ENCODE measurements at regions not wholly inside any gene's neighbourhood (a gene's known extent, or its start where the extent isn't known, plus 50 kb on each side); places are given as distances from the start of the nearest gene placed in this dataset.

DNA sequence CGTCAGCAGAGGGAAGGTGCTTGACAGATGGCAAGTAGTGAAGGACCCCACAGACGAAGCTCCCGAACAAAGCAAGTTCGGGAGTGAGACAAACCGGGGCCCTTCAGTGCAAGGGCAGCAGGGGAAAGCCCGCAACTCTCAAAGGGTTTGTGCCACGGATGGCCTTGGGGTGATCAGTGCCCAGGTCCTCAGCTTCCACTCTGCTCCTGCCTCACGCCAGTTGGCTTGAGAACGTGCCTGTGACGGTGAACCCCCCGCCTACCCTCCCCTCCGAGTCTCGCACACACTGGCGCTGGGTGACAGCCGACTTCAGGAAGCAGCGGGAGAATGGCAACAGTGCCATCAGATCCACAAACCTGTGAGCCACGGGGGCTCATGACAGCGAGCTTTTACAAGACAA, 56.8 kb upstream of the SALL3 start:
- H3K9ac ChIP-seq (ENCODE audit: low read length) = no peak overlapping the region
- no peak overlapping the region for H3K14ac ChIP-seq (ENCODE audit: low read length in 2 of 2)
- peaks cover 4% of the 10 kb centered on the region for H3K9me3 ChIP-seq (ENCODE audit: control insufficient read depth, low read length)
- H4K91ac ChIP-seq (ENCODE audit: low read length) = no peak overlapping the region
- DNase-seq = no peak
- no peak overlapping the region for H3K18ac ChIP-seq (ENCODE audit: low read depth in 1 of 2, low read length in 2 of 2)
- H3K79me1 ChIP-seq (replicated peaks; ENCODE audit: low read length, poor library complexity, severe bottlenecking) = no peaks in the 10 kb centered on the region
- 82% methylated on average over 18 of the region's 18 CpGs for WGBS
- no peak overlapping the region for H3K4me2 ChIP-seq (ENCODE audit: low read length, poor library complexity, severe bottlenecking)
- no peak overlapping the region for H2AK5ac ChIP-seq (ENCODE audit: low read length, severe bottlenecking)
- H3K4me1 ChIP-seq (ENCODE audit: control insufficient read depth, insufficient read depth, low read depth, low read length) = peaks cover 3% of the 10 kb centered on the region
- no peak overlapping the region for H2AFZ ChIP-seq (ENCODE audit: low read depth, low read length)
- no peak overlapping the region for H4K8ac ChIP-seq (ENCODE audit: low read length)
- no peak overlapping the region for H3K27ac ChIP-seq (ENCODE audit: low read length, poor library complexity, severe bottlenecking)
- H2BK5ac ChIP-seq (ENCODE audit: low read depth, low read length, poor library complexity, severe bottlenecking) = no peak overlapping the region
- no peak overlapping the region for H2BK120ac ChIP-seq (ENCODE audit: low read depth, low read length)
- no peaks in the 10 kb centered on the region for H3K27me3 ChIP-seq (ENCODE audit: control insufficient read depth in 1 of 2, insufficient read depth in 1 of 2, low read length in 2 of 2)
- H3K4me3 ChIP-seq (ENCODE audit: insufficient read depth in 1 of 2, low read depth in 1 of 2, low read length in 2 of 2) = no peak overlapping the region
- no peaks in the 10 kb centered on the region for H3K36me3 ChIP-seq (ENCODE audit: control insufficient read depth in 1 of 2, insufficient read depth in 2 of 2, low read depth in 1 of 2, low read length in 2 of 2)
- no peak overlapping the region for H3K23ac ChIP-seq (ENCODE audit: low read length in 2 of 2)
- H2BK12ac ChIP-seq (ENCODE audit: low read length in 2 of 2) = no peak overlapping the region
- no peak overlapping the region for H3K4ac ChIP-seq (ENCODE audit: low read depth in 1 of 2, low read length in 2 of 2)
- H2BK15ac ChIP-seq (ENCODE audit: low read depth, poor library complexity, severe bottlenecking) = no peak overlapping the region

DNA sequence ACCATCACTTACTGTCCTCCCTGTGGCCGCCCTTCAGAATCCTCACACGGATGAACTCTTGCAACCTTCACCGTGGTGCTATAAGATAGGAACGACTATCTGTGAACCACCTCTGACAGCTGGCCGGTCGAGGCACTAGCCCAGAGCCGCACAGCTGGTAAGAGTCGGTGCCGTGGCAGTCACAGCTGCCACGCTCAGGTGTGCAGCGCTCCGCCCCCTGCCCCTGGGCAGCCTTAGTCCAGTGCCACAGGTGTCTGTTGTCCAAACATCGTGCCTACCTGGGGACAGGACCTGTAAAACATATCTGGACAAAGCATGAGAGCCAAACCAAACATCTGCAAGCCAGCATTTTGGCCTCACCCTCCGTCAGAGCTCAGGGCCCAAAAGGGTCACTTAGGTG, 55.3 kb upstream of the SALL3 start:
- 86% methylated on average over 14 of the region's 14 CpGs for WGBS
- no peaks in the 10 kb centered on the region for H3K27me3 ChIP-seq (ENCODE audit: control insufficient read depth in 1 of 2, insufficient read depth in 1 of 2, low read length in 2 of 2)
- H3K4me1 ChIP-seq (ENCODE audit: control insufficient read depth, insufficient read depth, low read depth, low read length) = peaks cover 3% of the 10 kb centered on the region
- no peak overlapping the region for H3K4ac ChIP-seq (ENCODE audit: low read depth in 1 of 2, low read length in 2 of 2)
- no peak overlapping the region for H2AFZ ChIP-seq (ENCODE audit: low read depth, low read length)
- no peak overlapping the region for H3K23ac ChIP-seq (ENCODE audit: low read length in 2 of 2)
- H2BK5ac ChIP-seq (ENCODE audit: low read depth, low read length, poor library complexity, severe bottlenecking) = no peak overlapping the region
- H4K8ac ChIP-seq (ENCODE audit: low read length) = no peak overlapping the region
- H4K91ac ChIP-seq (ENCODE audit: low read length) = no peak overlapping the region
- H3K4me3 ChIP-seq (ENCODE audit: insufficient read depth in 1 of 2, low read depth in 1 of 2, low read length in 2 of 2) = no peak overlapping the region
- no peak overlapping the region for H2BK15ac ChIP-seq (ENCODE audit: low read depth, poor library complexity, severe bottlenecking)
- H3K4me2 ChIP-seq (ENCODE audit: low read length, poor library complexity, severe bottlenecking) = no peak overlapping the region
- no peak overlapping the region for H3K27ac ChIP-seq (ENCODE audit: low read length, poor library complexity, severe bottlenecking)
- no peak overlapping the region for H2AK5ac ChIP-seq (ENCODE audit: low read length, severe bottlenecking)
- H2BK12ac ChIP-seq (ENCODE audit: low read length in 2 of 2) = no peak overlapping the region
- DNase-seq = no peak
- no peaks in the 10 kb centered on the region for H3K36me3 ChIP-seq (ENCODE audit: control insufficient read depth in 1 of 2, insufficient read depth in 2 of 2, low read depth in 1 of 2, low read length in 2 of 2)
- peaks cover 4% of the 10 kb centered on the region for H3K9me3 ChIP-seq (ENCODE audit: control insufficient read depth, low read length)
- no peak overlapping the region for H3K9ac ChIP-seq (ENCODE audit: low read length)
- H2BK120ac ChIP-seq (ENCODE audit: low read depth, low read length) = no peak overlapping the region
- no peak overlapping the region for H3K14ac ChIP-seq (ENCODE audit: low read length in 2 of 2)
- no peaks in the 10 kb centered on the region for H3K79me1 ChIP-seq (replicated peaks; ENCODE audit: low read length, poor library complexity, severe bottlenecking)
- H3K18ac ChIP-seq (ENCODE audit: low read depth in 1 of 2, low read length in 2 of 2) = no peak overlapping the region

DNA sequence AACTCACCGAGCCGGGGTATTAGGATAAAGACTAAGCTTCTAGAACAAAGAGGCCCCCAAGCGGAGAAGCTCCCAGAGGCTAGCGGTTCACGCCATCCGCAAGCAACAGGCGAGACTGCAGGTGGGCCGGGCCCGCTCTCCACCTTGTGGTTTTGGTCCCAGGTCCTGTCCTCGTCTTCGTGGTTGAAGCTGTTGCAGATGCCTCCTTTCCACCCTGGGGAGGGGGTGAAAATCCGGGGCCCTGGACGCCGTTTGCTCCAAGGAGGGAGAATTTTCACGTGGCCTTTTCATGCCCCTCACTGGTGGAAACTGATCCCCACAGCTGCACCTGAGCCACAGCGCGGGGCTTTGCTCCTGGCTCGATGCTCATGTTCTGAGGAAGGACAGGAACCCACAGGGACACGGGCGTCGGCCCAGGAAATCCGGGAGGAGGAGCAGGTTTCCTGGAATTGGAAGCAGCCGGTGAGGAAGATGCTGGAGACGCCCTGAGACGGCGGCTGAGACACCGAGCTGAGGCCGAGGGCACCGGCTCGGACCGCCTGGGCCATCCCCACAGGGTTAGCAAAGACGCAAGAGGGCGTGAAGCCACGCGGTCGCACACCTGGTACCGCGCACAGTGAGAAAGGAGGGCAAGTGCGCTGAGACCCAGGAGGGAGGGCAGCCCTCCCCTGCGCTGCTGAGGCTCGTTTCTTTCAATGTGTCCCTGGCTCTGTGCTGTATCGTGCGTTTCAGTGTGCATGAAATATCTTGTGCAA, 54.7 kb upstream of the SALL3 start:
- Histone ChIP-seq H4K8ac (ENCODE audit: low read length) (no peak overlapping the region), H3K4me3 (ENCODE audit: insufficient read depth in 1 of 2, low read depth in 1 of 2, low read length in 2 of 2) (no peak overlapping the region), H3K4ac (ENCODE audit: low read depth in 1 of 2, low read length in 2 of 2) (no peak overlapping the region), H3K9me3 (ENCODE audit: control insufficient read depth, low read length) (peaks cover 4% of the 10 kb centered on the region), H2BK120ac (ENCODE audit: low read depth, low read length) (no peak overlapping the region), H2BK15ac (ENCODE audit: low read depth, poor library complexity, severe bottlenecking) (no peak overlapping the region), H3K23ac (ENCODE audit: low read length in 2 of 2) (no peak overlapping the region), H3K27ac (ENCODE audit: low read length, poor library complexity, severe bottlenecking) (no peak overlapping the region), H2BK5ac (ENCODE audit: low read depth, low read length, poor library complexity, severe bottlenecking) (no peak overlapping the region), H2AK5ac (ENCODE audit: low read length, severe bottlenecking) (no peak overlapping the region), H3K36me3 (ENCODE audit: control insufficient read depth in 1 of 2, insufficient read depth in 2 of 2, low read depth in 1 of 2, low read length in 2 of 2) (no peaks in the 10 kb centered on the region), H3K4me1 (ENCODE audit: control insufficient read depth, insufficient read depth, low read depth, low read length) (peaks cover 3% of the 10 kb centered on the region), H2BK12ac (ENCODE audit: low read length in 2 of 2) (no peak overlapping the region), H3K14ac (ENCODE audit: low read length in 2 of 2) (no peak overlapping the region), H2AFZ (ENCODE audit: low read depth, low read length) (no peak overlapping the region), H4K91ac (ENCODE audit: low read length) (no peak overlapping the region), H3K4me2 (ENCODE audit: low read length, poor library complexity, severe bottlenecking) (no peak overlapping the region), H3K79me1 (replicated peaks; ENCODE audit: low read length, poor library complexity, severe bottlenecking) (no peaks in the 10 kb centered on the region), H3K9ac (ENCODE audit: low read length) (no peak overlapping the region), H3K27me3 (ENCODE audit: control insufficient read depth in 1 of 2, insufficient read depth in 1 of 2, low read length in 2 of 2) (no peaks in the 10 kb centered on the region), H3K18ac (ENCODE audit: low read depth in 1 of 2, low read length in 2 of 2) (no peak overlapping the region)
- 90% methylated on average over 43 of the region's 43 CpGs for WGBS
- DNase-seq = no peak

DNA sequence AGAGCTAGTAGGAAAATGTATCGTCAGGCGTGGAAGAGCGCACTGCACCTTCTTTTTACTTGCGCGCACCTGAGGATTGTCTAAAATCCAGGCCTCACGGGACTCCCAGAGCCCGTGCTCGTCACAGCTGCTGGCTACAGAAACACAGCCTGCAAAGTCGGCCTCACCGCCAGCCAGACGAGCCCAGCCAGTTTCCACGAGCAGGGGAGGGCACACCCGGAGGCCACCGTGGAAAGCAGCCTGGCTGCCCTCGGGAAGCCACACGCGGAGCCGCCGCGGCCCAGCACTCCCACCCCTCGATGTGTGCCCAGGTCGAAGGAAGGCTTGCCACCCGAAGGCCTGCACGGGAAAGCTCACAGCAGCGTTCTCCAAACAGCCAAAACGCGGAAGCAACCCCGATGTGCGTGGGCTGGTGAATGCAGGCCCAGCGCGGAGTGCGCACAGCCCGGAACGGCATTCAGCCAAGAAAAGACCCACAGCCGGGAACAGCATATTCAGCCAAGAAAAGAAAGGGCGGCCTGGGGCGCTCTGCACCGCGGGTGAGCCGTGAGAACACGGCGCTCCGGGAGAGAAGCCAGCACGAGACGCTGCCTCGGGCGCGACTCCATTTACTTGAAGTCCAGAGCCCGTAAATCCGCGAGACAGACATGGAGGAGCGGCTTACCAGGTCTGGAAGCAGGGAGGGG, 53.9 kb upstream of the SALL3 start:
- H2BK120ac ChIP-seq (ENCODE audit: low read depth, low read length) = no peak overlapping the region
- no peak overlapping the region for H3K14ac ChIP-seq (ENCODE audit: low read length in 2 of 2)
- no peak overlapping the region for H2BK12ac ChIP-seq (ENCODE audit: low read length in 2 of 2)
- H3K23ac ChIP-seq (ENCODE audit: low read length in 2 of 2) = no peak overlapping the region
- H3K4me1 ChIP-seq (ENCODE audit: control insufficient read depth, insufficient read depth, low read depth, low read length) = peaks cover 2% of the 10 kb centered on the region
- no peak overlapping the region for H2BK5ac ChIP-seq (ENCODE audit: low read depth, low read length, poor library complexity, severe bottlenecking)
- H3K4me3 ChIP-seq (ENCODE audit: insufficient read depth in 1 of 2, low read depth in 1 of 2, low read length in 2 of 2) = no peak overlapping the region
- no peak overlapping the region for H3K4me2 ChIP-seq (ENCODE audit: low read length, poor library complexity, severe bottlenecking)
- WGBS = 92% methylated on average over 52 of the region's 52 CpGs
- H3K4ac ChIP-seq (ENCODE audit: low read depth in 1 of 2, low read length in 2 of 2) = no peak overlapping the region
- no peak overlapping the region for H2BK15ac ChIP-seq (ENCODE audit: low read depth, poor library complexity, severe bottlenecking)
- H2AFZ ChIP-seq (ENCODE audit: low read depth, low read length) = no peak overlapping the region
- no peak for DNase-seq
- H3K9ac ChIP-seq (ENCODE audit: low read length) = no peak overlapping the region
- no peak overlapping the region for H3K18ac ChIP-seq (ENCODE audit: low read depth in 1 of 2, low read length in 2 of 2)
- H3K36me3 ChIP-seq (ENCODE audit: control insufficient read depth in 1 of 2, insufficient read depth in 2 of 2, low read depth in 1 of 2, low read length in 2 of 2) = no peaks in the 10 kb centered on the region
- H3K27me3 ChIP-seq (ENCODE audit: control insufficient read depth in 1 of 2, insufficient read depth in 1 of 2, low read length in 2 of 2) = no peaks in the 10 kb centered on the region
- no peak overlapping the region for H4K8ac ChIP-seq (ENCODE audit: low read length)
- peaks cover 4% of the 10 kb centered on the region for H3K9me3 ChIP-seq (ENCODE audit: control insufficient read depth, low read length)
- H3K79me1 ChIP-seq (replicated peaks; ENCODE audit: low read length, poor library complexity, severe bottlenecking) = no peaks in the 10 kb centered on the region
- no peak overlapping the region for H4K91ac ChIP-seq (ENCODE audit: low read length)
- no peak overlapping the region for H3K27ac ChIP-seq (ENCODE audit: low read length, poor library complexity, severe bottlenecking)
- H2AK5ac ChIP-seq (ENCODE audit: low read length, severe bottlenecking) = no peak overlapping the region

All from mesenchymal stem cell (in vitro differentiated cells and primary cell).